ENCODE measurements at regions not wholly inside any gene's neighbourhood (a gene's known extent, or its start where the extent isn't known, plus 50 kb on each side); places are given as distances from the start of the nearest gene placed in this dataset.
A peak's percentile ranks its signal among the peaks of the same experiment; 100 is the strongest.

DNA sequence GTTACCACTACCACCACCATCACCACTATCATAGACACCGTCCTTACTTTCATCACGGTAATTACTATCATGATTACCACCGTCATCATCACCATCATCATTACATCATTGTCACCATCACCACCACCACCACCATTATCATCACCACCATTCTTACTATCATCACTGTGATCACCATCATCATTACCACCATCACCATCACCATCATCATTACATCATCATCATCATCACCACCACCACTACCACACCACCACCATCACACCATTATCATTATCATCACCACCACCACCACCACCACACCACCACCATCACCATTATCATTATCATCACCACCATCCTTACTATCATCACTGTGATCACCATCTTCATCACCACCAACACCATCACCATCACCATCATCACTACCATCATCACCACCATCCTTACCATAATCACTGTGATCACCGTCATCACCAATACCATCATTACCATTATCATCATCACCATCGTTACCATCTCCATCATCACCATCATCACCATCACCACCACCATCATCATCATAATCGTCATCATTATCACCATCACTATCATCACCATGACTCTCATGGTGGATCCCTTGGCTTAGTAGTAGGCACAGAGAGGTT, 244.4 kb upstream of the C1orf174 start:
- no peak for DNase-seq (ENCODE audit: low spot score)

DNA sequence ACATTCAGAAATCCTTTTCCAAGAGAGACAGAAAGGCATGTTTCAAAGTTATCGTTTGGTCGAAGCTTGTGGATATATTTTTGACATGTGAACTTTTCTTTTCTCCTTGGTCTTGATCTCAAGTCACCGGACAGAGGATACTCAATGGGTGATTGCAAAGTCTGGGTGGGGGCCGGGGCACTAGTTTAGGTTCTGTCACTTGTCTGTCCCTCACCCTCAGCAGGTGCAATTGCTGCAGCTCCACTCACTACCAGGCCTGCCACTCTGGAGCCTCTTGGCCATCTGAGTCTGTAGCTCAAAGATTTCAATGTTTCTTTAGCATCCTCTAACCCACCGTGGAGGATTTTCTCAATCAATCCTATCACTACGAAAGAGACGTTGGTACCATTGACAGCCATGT, 246.0 kb upstream of the C1orf174 start:
- DNase-seq (ENCODE audit: low spot score) = no peak

DNA sequence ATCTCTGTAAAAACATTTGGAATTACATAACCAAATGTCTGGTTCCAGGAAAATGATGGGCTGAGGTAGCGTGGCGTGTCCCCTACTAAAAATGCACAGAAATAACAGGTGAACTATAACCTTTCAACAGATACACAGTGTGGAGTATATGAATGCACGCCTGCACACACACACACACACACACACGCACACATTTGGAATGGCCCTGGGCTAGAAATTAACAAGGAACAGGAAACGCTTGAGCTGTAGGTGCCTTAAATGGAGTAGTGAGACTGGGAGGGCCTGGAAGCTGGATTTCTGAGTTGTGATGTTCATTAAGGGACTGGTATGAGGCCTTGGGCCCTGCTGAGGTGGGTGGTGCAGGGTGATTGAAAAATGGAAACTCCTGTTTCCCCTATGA, 246.5 kb upstream of the C1orf174 start:
- no peak for DNase-seq (ENCODE audit: low spot score)

DNA sequence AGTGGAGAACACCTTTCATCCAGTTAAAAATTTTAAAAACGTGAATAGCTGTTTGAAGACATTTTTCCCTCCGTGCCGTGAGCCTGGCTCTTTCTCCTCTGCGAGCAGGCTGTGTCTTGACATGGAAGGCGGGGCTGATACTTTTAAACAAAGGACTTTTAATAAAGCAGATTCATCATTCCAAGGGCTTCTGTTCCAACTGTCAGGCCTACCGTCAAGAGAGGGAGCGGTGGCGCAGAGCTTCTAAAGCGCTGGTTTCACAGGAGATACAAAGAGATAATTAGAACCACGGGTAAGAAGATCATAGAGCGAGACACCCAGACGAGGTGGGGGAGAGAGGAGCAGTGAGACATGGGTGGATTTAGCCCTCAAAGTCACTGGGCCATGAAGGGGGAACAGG, 247.4 kb upstream of the C1orf174 start:
- no peak for DNase-seq (ENCODE audit: low spot score)

DNA sequence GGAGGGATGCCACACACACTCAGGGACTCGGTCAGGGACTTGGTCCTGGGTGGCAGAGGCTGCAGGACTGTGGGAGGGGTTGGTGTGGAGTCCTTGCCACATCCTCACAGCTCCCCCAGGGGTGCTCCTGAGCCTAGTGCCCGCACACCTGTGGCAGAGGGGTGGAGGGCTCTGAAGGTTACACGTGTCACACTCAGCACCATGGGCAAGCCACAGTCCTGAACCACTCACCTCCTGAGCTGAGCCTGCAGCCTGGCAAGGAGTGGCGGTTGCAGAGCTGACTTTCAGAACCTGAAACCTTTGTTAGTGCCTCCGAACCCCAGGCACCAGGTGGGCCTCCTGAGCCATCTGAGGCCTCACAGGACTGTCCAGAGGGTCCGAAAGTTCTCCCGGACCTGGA, 249.2 kb upstream of the C1orf174 start:
- DNase-seq (ENCODE audit: low spot score) = no peak

DNA sequence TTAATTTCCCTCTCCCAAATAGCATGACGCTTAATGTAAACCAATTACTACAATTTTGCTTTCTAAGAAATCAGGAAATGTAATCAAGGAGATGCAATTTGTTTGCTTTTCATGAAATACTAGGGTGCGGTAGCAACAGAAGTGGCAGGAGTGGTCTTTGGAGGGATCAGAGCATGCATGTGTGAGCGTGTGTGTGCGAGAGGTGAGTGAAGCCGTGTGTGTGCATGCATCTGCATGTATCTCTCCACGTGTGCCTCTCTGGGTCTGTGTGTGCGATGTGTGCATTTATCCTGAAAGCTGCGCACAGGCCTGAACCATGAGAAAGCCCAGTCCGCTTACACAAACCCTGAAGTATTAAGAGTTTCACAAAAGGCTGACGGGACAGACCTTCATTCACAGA, 249.8 kb upstream of the C1orf174 start:
- DNase-seq (ENCODE audit: low spot score) = no peak

DNA sequence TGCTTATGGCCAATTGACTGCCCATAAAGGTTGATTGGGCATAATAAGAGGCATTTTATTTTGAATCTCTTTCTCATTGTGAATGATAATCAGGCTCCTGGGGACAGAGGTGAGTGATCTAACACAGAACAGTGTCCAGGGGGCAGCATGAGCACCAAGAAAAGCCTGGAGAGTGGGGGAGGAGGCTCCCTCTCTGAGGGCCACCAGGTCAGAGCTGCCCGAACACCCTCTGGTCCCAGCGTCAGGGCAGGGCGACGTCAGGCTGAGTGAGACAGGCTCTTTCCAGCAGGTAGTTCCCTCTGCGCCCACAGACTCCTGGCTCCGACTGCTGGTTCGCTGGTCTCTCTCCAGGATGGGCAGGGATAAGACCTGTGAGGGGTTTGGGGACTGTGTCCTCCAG, 250.2 kb upstream of the C1orf174 start:
- no peak for DNase-seq (ENCODE audit: low spot score)

DNA sequence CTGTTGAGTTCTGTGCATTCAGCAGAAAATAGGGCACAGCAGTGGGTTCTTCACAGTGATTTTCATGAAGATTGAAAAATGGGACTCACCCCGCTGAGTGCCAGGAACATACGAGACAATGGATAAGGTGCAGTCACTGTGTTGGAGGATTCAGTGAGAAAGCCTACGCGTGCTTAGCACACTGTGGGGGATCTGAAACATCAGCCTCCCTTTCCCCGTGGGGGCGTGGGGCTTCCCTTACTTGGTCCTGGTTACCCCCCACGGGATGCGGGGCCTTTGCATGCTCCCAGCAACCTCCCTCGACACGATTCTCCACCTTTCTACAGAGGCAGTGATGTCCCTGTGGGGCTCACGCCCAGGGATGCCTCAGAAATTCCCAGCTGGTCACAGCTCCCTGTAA, 252.2 kb upstream of the C1orf174 start:
- no peak for DNase-seq (ENCODE audit: low spot score)

DNA sequence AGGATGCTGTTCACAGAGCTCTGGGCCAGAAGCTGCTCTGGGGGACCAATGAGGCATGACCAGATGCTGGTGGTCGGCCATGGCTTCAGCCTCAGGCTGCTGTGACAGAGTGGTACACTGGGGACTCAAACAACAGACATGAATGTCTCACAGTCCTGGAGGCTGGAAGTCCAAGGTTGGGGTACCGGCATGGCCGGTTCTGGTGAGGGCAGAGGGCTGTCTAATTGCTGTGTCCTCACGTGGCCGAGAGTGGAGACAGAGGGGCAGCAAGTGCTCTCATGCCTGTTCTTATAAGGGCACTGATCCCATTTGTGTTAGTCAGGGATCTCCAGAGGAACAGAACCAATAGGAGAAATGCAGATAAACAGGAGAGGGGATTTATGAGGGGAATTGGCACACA, 253.5 kb upstream of the C1orf174 start:
- DNase-seq (ENCODE audit: low spot score) = no peak

DNA sequence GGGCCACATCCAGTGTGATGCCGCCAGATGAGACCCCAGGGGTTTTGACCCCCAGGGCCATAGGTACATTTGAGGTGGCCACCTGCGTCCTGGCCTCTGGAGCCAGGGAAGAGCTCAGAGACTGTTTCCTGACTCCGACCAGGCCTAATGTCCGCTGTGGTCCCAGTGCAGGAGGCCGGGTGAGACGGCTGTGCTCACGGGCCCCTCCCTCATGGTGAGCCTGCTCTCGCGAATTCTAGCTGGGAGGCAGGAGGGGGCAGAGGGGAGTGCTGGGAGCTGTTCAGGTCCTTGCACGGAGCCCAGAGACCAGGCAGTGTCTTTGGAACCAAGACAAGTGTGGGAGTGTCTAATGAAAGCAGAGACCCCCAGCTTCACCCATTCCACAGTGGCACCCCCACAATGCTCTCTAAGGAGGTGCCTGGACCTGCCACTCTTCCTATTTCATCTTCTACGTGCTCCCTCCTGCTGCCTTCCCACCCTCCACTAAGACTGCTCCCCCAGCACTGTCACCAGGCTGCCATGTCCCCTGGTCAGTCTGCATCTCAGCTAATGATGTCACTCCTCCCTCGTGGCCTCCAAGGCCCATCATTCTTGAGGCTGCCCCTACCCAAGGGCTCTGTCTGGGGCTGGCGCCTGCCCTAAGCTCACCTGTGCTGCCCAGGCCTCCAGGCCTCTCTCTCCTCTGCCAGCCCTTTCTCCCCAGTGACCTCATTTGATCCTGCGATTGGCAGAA, 256.3 kb upstream of the C1orf174 start:
- DNase-seq (ENCODE audit: low spot score) = no peak

DNA sequence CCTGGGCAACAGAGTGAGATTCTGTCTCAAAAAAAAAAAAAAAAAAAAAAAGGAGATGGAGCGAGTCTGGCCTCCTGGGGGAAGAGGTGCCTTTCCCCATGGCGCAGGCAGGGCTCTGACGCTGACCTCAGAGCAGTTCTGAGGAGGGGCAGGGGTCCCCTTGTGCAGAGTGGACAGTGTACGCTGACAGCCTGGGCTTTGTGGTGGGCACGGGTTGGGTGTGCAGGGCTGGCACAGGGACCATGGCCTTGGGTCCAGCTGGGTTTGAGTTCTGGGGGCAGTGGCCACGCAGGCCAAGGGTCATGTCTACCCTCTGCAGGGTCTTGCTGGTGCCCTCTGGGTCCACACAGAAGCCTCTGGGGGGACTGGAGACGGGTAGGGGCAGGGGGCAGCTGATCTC, 260.1 kb upstream of the C1orf174 start:
- no peak for DNase-seq (ENCODE audit: low spot score)

DNA sequence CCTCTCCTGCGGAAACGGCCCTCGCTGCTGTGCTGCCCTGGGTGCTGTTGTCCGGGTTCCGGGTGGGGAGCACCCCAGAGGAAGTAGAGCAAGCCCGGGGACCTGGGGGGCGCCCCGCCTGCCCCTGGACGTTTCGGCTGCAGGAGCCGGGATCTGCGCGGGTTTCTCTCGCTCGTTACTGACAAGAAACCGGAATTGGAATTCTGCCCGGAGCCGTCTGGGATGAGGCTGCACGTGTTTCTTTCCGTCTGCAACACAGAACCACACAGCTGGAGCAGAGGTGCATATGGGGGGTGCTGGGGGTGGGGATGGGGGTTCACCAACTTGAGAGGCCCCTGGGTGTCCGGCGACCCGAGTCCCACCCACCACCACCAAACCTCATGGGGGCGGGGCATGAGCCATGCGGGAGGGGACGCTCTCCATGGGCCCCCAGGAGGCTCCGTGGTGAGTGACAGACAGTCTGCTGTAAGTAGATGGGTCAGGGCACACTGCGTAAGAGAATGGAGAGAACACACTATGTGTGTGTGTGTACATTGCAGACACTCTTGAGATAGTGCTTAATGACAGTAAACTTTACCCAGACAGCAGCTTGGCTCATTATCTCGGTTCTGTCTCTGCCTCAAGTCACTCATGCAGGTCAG, 261.4 kb upstream of the C1orf174 start:
- no peak for DNase-seq (ENCODE audit: low spot score)

DNA sequence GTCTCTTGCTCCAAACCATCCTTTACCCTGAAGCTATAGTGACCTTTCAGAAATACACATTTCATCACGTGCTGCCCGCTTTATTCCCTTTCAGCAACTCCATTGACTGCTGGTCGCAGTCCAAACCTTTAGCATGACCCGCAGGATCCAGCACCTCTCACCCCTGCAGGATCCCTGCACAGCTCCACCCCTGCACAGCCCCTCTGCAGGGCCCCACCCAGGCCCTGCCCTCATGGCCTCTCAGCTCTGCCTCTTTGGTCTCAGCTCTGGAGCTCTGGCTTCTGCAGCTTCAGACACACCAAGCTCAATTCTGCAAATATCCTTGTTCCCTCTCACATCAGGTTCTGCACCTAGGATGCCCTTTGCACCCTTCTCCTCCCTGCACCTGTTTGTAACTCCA, 264.9 kb upstream of the C1orf174 start:
- no peak for DNase-seq (ENCODE audit: low spot score)

DNA sequence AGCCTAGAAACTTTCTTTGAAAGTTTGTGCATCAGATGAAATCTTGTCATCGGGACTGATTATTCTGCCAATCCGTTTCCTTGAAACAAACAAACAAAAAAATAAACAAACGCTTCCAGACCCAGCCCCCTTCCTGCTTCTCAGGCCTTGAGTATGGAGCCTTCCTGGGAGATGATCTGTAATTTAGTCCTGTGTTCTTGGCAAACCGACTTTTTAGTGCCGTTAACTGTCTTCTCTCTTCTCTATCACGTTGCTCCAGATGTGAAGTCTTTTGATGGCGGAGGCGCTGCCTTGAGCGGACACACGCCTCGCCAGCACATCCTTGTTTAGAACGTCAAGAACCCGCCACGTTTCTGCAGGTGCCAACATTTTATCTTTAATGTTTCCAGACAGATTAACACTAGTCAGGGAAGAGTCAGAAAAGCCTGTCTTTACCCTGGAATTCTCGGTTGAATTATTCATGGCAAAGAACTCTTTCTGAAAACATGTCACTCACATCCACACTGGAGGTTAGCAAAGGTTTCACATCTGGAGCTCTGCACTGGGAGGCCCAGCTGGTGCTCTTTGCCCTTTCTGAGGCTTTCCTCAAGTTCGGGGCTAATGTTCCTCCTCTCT, 265.7 kb upstream of the C1orf174 start:
- DNase-seq (ENCODE audit: low spot score) = no peak

DNA sequence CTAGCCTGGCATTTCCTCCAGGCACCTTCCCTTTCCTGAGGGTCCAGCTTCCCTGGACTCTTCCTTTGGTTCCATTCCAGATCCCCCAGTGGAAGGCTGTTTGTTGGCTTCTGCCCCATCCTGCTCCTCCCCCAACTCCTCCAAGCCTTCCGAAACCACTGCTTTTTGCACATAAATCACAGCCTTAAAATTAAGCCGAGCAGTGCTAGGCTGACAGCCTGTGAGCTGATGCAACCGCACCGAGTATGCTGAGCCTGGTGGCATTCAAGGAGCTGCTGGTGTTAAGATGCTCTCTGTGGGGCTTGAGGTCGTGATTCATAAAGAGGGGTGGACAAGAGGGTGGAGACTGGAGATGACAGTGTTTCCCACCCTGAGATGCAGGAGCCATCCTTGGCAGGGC, 266.6 kb upstream of the C1orf174 start:
- no peak for DNase-seq (ENCODE audit: low spot score)

DNA sequence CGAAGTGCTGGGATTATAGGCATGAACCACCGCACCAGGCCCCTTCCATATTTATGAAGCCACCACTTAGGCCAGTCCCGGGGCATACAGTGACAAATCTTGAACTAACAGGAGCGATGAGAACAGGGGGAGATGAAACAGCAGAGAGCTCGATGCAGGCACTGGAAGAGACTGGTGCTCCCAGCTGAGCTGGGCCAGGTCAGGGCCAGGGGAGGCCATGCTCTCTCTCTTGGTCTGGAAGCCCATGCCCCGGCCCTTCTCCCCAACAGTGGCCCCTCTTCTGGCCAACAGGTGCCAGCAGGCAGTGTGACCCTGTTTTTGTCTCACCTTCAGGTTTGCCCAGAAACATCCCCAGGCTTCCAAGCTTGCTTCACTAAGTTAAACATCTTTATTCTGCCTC, 269.9 kb upstream of the C1orf174 start:
- DNase-seq (ENCODE audit: low spot score) = no peak

DNA sequence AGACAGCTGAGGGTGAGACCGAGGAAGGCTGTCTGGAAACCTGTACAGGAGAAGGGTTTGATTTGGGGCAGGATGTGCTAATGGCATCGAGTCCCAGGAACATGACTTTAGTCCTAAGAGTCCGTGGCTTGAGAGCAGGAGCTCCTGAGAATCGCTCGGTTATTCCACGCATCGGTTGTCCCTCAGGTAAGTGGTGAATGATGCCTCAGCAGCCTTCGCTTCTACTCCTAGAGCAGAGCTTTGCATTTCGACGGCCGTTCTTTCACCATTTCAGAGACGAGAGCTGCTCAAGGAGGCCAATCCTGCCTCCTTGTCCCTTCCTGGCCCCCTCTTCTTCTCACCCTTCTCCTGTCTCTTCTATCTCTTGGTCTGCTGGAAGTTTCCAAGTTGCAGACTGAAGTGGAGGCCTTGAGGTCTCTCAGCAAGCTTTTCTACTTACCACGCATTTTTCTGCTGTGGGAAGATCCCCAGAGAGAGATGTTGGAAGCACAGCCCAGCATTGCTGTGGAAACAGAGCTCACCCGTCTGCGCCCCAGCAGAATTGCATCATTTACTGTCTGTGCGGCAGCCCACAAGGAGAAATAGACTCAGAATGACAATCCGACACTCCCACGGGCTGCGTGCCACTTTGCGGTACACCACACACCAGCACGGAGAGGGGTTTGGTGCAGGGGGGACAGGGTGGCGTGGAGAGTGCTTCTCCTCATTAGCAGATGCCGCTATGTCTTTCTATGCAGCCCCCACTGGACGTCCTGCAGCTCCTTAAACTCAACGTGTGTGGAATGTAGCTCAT, 270.7 kb upstream of the C1orf174 start:
- no peak for DNase-seq (ENCODE audit: low spot score)

DNA sequence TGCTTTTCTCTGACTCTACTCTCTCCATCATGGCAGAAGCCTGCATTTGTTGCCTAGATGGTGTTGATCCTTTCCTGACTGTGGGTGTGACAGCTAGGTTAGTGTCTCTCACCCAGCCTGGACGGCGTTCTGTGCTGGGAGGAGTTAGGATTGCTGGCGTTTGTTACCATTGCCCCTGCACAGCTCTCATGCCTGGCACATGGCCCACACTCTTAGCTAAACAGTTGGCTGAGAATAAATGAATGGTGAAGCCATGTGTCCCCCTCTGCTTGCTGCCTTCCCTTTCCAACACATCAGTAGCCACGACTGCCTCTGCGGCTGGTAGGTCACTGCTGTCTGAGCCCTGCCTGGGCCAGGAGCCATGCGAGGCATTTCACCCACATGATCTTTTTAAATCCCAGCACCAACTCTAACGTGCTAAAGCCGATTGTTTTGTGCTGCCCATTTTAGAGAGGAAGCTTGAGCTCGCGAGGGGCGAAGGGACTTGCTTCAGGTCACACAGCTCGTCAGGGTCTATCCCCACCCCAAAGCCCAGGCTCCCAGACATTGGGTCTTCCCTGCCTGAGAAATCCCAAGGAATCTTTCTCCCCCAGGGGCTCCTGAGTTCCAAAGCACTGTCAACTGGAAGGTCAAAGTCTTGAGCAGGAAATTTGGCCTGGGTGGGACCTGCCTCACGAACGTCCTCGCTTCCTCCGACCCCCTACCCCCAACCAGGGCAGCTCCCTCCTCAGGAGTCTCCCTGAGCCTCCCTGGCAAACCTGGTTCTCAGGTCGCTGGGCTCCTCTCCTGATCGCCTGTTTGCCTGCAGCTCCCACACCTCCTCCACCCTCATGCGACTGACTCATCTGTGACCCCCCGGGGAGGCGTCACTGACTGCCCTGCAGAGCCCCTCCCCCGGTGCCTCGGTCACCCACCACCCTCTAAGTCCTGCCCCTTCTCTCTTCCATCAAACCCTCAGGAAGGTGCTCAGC, 271.7 kb upstream of the C1orf174 start:
- DNase-seq (ENCODE audit: low spot score) = no peak

DNA sequence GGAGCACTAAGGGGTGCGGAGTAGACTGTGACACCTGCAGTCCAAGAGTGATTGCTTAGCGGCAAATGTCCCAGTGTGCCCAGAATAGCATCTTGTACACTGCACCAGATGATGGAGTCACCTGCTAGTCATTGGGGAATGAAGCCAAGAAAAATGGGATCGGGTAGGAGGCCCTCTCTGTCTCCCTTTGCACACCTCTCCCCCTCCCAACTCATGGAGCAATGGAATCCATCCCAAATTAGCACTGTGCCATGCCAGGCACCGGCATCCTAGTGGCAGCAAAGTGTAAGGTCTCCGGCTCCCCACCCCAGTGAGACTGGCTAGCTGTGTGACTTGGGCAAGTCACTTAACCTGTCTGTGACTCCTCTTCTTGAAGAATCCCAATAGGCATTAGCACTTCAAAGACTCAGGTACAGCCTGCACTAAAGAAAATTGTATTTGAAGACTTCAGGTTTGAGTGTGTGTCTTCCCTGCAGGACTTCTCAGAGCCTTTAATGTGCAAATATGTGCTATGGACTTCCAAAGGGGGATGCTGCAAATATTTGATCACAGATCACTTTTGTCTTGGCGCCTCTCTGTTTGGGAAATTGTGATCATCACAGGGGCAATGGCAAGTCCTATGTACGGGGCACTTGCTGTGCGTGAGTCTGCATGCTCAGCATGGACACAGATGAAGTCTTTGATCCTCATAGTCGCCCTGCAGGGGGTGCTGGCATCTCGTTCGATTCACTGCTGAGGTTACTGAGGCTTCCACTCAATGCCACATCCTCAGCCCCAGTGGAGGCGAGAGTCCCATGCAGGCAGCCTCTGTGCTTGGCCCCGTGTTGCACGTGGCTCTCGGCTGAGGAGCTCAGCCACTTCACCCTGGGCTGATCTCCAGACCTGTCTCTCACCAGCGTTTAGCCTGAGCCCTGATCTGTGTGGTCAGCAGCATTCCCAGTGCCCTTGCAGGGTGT, 272.9 kb upstream of the C1orf174 start:
- peak; percentile 28 for DNase-seq (ENCODE audit: low spot score)

DNA sequence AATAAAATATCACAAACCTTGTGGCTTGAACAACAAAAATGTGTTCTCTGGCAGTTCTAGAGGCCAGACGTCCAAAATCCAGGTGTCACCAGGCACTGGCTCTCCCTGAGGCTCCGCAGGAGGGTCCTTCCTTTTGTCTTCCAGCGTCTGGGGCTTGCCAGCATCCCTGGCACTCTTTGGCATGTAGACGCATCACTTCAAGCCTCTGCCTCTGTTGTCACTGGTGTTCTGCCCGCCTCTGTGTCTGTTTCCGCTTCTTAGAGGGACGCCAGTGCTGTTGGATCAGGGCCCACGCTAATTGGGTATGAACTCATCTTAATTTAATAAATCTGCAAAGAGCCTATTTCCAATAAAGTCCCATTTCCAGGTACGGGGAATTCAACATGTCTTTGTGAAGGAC, 273.7 kb upstream of the C1orf174 start:
- no peak for DNase-seq (ENCODE audit: low spot score)

Data from HuH-7 (cell line).